ENCODE measurements at regions not wholly inside any gene's neighbourhood (a gene's known extent, or its start where the extent isn't known, plus 50 kb on each side); places are given as distances from the start of the nearest gene placed in this dataset.
"Not testable (repeated sequence)": the region's sequence is repeated elsewhere in the genome, so short reads cannot be mapped to it uniquely, and the experiment has no call there.

DNA sequence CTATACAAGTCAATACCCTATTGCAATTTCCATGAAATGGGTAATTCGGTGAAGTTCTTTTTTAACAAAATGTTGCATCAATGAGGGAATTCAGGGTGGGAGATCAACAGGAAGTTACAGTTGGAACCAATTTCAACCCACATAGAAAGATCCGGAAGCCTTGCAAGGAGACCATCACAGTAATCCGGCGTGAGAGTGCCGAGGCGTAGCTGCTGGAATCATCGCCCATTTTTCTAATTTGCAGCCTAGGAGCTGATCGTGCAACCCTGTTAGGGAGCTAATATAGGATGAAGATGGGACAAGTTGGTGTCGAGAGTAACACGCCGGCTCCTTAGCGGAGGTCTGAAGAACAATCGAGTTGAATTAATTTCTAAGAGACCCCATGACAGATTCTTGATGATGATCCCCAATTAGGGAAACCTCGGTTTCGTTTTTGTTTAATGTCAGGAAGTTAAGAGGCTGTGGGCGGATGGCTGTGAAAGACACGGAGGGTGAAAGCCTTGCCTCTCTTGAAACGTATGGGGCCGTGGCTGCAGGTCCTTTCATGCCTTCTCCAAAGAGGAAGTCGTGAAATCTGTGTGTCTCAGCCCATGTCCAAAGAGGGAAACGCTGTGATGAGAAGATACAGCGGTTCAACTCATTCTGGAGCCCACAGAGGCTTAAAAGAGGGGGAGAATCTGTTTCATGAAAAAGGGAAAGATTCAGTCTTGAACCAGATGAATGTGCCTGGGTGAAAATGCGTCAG is 51.2 kb upstream of the CARD11 start:
- peak; percentile 51 for DNase-seq

DNA sequence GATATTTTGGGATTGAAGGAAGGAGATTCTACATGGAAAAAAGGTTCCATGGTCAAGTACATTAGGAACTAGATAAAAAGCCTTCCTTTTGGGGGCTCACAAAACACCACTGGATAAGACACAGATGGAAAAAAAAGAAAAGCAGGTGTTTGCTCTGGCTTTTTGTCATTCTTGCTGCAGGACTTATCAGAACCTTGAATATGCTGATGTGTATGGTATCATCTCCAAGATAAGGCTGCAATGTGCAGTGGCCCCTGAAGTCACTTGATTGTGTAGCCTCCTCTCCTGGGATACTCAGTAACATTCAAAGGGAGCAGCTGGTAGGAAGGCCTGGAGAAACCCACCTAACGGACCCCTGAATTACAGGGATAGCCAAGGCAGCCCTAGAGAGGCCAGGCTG is 54.1 kb upstream of the CARD11 start:
- no peak for DNase-seq

DNA sequence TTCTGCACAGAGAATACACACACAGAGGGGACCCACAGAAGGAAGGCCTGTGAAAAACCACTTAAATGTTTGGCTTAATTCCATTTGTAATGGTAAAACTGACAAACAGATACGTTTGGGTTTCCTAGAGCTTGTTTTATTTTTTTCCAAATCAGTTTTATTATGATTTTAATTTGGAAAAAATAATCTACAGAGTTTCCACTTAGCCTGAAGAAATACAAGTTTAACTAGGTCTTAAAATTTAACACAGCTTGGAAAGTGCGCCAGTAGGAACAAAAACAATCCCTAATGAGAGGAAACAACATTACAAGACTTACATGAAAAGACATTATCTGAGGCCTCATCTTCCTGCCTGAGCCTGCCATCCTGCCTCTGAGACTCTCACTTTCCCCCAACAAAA is 58.5 kb upstream of the CARD11 start:
- no peak for DNase-seq

DNA sequence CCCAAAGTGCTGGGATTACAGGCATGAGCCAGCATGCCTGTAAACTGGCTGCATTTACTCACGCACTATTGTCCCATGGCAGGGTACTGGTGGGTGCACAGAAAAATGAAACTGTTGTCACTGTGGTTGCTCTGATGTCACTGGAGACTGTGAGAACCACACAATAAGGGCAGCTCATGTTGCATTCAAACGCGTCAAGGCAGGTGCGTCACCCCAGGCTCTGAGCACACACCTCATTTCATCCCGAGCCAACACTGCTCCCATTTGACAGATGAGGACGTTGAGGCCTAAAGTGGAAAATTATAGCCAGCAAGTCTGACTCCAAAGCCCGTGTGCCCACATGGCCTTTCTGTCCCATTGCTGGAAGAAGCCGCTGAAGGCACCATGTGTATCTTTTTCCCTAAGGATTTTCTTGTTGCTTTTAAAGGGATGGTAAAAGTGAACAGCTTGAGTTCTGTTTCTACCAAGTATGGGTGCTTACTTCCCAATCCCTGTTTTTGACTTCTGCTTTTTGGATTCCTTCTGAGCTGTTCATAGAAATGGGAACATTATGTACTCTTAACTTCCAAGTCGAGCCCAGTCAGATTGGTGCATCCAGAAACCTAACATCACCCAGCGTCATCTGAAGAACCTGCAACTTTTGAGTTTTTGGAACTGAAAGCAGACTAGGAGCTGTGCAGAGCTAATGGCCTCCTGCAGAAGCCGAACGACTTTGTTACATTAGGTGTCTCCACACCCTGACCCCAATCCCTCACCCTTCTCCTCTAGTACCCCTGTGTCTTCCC is 60.1 kb upstream of the CARD11 start:
- peak; percentile 25 for DNase-seq

DNA sequence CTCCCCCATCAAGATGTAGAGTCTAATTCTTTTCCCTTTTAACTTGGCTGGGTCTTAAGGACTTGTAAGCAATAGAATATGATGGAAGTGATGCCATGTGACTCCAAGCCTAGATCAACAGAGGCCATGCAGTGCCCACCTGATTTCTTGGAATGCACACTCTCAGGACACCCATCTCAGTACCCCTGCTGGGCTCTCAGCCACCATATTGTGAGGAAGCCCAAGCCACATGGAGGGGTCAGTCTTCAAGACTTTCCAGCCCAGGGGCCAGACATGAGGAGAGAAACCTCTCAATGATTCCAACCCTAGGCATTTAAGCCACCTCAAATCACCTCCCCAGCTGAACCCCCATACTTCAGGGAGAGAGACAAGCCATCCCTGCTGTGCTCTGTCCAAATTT is 62.2 kb upstream of the CARD11 start:
- no peak for DNase-seq

DNA sequence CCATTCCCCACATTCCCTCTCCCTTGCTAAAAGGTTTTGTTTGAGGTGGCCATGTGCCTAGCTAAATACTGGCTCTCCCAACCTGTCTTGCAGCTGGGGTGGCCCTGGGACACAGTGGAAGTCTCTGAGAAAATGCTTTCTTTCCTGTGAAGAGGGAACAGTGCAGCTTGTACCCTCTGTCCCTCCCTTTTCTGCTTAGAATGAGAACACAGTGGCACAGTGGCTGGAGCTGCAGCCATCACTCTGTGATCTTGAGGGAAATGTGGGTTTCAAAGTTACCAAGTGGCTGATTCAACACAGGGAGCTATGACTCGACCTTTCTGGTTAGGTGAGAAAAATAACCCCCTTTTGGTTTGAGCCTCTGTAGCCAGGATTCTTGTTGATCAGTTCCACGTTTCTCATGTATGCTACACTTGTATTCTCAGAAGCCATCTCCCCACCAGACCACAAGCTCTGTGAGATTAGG is 62.7 kb upstream of the CARD11 start:
- DNase-seq: no peak

DNA sequence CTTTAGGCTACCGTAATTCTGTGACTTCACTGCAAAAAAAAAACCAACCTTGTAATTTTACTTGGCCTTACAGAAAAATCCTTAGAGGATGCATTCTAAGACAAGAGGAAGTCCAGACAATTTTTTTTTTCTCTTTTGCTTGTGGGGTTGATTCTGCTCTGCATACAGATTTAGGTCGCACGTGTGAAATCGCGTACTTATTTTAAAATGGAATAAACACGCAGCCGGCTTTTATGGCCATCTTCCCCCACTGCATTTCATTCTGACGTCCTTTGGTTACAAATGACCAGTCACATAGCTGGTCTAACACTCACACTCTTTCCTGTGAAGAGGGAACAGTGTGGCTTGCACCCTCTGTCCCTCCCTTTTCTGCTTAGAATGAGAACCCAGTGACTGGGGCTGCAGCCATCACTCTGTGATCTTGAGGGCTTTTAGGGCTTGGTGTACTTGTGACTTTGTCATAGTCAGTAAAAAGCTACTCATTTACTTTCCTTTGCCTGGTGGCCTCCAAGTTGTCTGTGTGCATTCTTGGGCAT is 63.6 kb upstream of the CARD11 start:
- no peak for DNase-seq

DNA sequence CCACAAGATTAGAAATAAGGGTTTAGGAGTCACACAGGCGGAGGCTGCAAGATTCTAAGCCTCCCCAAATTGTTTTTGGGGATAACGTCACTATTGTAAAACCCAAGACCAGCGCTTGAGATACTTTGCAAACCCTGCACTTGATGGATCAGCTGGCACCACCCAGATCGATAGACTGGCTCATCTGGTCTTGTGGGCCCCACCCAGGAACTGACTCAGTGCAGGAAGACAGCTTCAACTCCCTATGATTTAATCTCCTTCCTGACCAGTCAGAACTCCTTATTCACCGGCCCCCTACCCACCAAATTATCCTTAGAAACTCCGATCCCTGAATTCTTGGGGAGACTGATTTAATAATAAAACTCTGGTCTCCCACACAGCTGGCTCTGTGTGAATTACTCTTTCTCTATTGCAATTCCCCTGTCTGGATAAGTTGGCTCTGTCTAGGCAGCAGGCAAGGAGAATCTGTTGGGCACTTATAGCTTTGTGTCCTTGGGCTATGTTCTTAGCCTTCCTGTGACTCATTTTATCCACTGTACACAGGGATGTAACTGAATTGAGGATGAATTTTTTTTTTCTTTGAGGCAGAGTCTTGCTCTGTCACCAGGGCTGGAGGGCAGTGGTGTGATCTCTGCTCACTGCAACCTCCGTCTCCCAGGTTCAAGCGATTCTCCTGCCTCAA is 64.4 kb upstream of the CARD11 start:
- no peak for DNase-seq

DNA sequence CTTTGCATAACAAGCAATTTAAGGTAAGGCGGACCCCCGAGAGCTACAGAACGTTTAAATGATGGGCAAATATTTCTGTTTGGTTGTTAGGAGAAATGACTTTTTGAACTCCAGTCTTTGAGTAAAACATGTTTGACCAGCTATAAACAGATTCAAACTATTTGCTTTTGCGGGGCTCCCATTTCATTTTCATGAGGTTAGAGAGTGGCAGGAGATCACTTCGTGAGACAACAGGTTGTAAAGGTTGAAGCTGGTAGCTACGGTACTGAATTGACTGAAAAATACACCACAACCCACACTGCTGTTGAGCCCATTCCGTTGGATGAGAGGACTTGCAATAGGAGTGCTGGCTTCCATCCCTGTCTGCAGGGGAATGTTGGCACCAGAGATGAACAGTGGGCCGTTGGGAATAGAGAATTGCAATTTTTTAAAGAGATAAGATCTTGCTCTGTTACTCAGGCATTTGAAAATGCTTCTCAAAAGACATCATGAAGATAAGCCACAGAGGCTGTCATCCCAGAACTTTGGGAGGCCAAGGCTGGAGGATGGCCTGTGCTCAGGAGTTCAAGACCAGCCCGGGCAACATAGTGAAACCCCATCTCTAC is 65.7 kb upstream of the CARD11 start:
- no peak for DNase-seq

DNA sequence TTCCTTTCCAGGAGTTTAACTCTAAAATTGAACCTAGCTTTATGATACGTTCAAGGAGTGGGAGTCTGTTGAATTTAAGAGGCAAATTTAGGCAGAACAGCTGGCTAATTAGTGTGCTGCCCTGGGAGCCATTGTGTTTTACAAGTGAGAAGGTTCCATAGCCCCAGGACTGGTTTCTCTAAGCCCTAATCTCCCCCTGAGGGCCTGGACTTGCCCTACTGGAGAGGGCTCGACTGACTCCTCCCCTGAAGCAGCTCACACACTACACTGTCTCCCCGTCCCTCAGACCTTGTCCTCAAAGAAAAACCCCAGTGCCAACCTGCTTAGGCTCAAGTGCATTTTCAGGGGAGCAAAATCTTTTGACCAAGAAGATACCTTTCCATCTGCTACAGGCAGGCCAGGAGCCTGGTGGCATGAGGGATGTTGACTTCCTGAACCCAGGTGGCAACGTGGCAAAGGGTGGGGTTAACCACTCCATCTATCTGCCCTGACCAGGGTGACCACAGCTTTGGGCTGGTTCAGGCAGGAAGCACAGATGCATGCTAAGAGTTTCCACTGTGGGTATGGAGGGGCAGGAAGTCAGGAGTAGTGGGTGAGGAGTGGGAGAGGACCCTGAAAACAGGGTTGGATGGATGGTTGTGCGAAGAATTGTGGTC is 68.9 kb upstream of the CARD11 start:
- DNase-seq: no peak

DNA sequence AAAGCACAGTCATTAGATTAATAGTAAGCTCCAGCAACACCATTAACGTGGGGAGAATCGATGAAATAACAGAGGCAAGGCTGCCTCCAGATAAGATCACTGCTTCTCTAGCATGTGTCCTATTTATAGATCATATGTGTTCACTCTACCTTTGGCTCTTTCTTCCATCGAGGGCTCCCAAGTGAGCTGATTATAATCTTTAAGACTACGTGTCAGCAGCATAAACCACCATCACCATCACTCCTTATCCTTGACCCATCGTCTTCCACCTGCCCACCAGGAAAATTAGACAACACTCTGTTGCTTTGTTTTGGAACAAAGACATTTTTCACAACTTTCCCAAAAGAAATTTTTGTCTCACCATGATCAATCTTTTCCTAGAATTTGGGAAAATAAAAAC is 71.2 kb upstream of the CARD11 start:
- no peak for DNase-seq

DNA sequence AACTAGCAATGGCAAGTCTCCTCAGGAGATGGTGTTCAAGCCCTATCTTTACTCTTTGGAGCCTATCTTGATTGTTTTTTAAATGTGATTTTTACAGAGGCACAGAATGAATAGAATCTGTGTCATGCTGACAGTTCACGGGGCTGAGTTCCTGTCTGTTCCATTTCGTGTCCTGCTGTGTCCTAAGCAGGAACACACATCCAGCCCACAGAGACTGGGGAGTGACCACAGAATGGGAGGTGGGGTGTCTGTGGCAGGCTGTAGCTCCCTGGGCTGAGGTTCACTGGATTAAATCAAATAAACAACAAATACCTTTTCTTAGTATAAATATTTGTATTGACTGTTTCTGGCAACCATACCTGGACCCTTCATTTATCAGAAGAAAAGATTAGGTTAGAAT is 73.4 kb upstream of the CARD11 start:
- no peak for DNase-seq

DNA sequence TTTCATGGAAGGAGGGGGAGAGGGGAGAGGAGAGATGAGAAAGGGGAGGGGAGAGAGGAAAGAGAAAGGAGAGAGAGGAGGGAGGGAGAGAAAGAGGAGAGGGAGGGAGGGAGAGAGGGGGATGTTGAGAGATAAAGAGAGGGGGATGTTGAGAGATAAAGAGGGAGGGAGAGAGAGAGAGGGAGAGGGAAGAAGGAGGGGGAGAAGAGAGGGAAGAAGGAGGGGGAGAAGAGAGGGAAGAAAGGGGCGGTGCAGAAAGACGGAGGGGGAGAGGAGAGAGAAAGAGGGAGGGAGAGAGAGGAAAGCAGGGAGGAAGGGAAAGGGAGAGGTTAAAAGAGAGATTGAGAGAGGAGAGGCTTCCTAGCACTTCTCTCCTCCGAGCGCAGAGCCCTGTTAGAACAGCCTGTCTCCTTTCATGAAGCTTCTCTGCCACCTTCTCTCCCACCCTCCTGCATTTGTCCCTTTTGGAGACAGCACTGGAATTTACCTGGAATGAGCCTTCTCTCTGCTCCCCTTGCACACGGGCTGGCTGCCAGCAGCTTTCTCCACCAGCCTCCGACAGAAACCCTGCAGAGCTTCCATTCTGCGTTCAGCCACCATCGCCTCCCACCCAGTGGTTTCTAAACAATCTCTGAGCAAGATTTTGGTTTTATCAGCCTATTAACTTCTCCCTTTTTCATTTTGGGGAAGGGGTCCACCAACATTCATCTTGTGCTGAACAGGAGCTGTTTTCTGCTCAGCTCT is 74.0 kb upstream of the CARD11 start:
- DNase-seq: peak; percentile 30

DNA sequence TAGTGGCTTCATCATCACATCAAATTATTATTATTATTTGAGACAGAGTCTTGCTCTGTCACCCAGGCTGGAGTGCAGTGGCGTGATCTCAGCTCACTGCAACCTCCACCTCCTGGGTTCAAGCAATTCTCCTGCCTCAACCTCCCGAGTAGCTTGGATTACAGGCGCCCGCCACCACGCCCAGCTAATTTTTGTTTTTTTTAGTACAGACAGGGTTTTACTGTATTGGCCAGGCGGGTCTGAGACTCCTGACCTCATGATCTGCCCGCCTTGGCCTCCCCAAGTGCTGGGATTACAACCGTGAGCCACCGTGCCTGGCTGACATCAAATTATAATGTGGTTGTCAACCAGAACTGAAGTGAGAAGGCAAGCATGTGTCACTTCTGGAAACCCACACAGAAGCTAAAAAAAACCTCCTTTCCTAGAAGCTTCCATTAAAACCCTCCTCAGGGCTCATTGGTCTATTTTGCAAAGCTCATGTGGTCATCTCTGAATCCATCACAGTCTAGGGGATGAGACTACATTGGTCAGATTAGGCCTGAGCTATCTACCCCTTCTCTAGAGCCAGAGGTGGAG is 75.8 kb upstream of the CARD11 start:
- not testable (repeated sequence) for DNase-seq

DNA sequence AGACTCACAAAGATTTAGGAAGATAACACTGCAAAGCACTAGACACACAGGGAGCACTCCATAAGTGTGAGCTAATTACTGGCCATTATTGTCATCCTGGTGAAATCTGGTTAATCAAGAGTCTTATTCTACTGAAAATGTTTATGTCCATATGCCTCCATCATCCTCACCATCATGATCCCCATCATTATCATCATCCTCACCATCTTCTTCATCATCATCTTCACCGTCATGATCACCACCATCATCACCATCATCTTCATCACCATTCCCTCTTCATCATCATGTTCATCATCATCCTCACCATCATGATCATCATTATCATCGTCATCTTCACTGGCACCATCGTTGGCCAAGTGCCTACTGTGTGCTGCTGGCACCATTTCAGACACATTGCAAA is 76.3 kb upstream of the CARD11 start:
- DNase-seq: no peak

DNA sequence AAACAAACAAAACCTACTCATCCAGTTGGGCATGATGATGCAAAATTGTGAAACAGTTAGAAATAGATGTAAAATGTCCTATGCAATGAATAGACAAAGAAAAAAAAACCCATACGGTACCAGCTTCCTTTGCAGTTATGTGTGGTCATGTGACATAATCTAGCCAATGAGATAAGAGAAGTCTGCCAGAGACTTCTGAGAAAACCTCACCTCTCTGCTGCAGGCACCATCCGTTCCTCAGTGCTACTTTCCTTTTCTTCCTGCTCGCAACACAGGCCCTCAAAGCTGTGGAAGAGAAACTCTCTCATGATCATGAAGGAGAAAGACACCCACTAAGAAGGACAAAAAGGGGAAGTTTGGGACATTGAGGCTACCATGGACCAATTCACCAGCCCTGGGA is 76.8 kb upstream of the CARD11 start:
- peak; percentile 41 for DNase-seq

DNA sequence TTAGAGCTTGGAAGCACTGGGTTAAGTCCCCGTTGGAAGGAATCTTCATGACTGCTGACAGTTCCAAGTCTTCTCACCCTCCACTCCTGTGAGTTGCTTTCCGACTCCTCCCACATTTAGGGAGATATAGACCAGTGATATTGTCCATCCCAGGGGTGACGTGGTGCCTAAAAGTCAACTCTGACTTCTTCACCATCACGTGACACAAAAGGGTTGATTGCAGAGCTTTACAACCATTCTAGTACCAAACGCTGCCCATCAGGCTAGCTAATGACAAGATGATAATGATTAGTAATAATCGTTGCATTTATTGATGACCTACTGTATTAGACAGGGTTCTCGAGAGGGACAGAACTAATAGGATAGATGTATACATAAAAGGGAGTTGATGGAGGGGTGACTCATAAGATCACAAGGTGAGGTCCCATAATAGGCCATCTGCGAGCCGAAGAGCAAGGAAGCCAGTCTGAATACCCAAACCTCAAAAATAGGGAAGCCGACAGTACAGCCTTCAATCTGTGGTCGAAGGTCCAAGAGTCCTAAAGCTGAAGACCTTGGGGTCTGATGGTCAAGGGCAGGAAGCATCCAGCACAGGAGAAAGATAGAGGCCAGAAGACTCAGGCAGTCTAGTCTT is 85.3 kb upstream of the CARD11 start:
- no peak for DNase-seq

DNA sequence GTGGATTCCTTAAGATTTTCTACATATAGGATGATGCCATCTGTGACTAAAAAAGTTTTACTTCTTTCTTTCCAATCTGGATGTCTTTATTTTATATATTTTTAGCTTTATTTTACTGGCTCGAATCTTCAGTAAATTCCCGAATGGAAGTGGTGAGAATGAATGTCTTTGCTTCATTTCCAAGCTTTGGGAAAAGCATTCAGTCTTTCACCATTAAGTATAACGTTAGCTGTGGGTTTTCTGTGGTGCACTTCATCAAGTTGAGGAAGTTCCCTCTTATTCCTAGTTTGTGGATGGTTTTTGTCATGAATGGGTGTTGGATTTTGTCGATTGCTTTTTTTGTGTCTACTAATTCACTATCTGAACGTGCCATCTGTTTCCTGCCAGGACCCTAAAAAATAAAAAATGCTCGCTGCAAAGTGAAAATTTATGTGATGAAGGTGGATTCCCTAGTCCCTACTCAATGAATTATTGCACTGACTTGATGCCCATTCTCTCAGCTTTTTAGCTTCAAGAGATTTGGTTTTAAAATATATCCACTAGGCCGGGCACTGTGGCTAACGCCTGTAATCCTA is 90.2 kb upstream of the CARD11 start:
- no peak for DNase-seq

DNA sequence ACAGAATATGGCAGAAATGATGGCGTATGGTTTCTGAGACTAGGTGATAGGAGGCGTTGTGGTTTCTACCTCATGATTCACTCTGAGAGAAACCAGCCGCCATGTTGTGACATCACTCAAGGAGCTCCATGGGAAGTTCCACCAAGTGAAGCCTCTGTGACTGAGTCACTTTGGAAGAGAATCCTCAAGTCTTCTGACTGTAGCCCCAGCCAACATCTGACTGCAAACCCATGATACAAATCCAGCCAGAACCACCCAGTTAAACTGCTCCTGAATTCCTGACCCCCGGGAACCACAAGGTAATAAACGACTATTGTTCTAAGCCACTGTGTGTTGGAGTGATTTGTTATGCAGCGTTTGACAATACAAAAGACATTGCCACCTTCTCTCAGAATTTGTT is 91.1 kb upstream of the CARD11 start:
- DNase-seq: no peak

DNA sequence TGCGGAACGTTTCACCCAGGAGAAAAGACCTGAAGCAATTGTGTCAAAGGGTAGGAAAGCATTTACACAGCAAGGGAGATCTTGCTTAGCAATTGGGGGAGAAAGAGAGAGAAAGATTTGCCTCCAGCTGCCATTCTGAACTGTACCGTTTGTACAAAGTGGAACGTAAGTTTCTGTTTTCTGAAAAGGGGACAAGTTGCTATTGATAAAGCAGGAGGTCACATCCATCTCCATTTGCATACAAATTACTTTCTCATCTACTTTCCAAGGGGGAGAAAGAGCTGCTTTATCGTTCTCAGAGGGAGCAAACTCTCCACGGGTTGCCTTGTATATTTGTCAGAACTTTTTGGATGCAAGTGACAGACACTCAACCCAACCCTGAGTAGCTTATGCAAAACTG is 92.0 kb upstream of the CARD11 start:
- DNase-seq: no peak

DNA sequence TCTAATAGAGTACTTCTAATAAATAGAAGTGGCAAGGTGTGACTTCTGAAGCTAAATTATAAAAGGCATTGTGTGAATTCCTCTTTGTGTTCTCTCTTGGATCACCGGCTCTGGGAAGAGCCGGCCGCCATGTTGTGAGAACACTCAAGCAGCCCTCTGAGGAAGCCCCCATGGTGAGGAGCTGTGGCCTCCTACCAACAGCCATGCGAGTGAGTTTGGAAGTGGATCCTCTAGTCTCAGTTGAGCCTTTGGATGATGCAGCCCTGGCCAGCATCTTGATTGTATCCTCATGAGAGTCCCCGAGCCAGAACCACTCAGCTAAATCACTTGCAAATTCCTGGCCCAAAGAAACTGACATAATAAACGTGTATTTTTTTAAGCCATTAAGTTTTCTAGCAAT is 94.5 kb upstream of the CARD11 start:
- no peak for DNase-seq
